OCI-LY1 (cell line): ENCODE measurements at regions not wholly inside any gene's neighbourhood (a gene's known extent, or its start where the extent isn't known, plus 50 kb on each side); places are given as distances from the start of the nearest gene placed in this dataset.

Source experiments
- CTCF ChIP-seq: fragments of 200-600 bp; sonication (generic), shearing (Covaris generic); IDR thresholded peaks from 2 replicates; pipeline ENCODE4 v1.5.1; 2017; ENCODE audit warnings: mild to moderate bottlenecking, antibody characterized with exemption, low read length, moderate library complexity, mixed read lengths
- EZH2 ChIP-seq: fragments of 200-600 bp; sonication (generic), shearing (Covaris generic); IDR thresholded peaks from 2 replicates; pipeline ENCODE4 v1.8.0; 2017; ENCODE audit warnings: borderline replicate concordance, mixed run types, mild to moderate bottlenecking, antibody characterized with exemption, low read length, moderate library complexity, mixed read lengths

DNA sequence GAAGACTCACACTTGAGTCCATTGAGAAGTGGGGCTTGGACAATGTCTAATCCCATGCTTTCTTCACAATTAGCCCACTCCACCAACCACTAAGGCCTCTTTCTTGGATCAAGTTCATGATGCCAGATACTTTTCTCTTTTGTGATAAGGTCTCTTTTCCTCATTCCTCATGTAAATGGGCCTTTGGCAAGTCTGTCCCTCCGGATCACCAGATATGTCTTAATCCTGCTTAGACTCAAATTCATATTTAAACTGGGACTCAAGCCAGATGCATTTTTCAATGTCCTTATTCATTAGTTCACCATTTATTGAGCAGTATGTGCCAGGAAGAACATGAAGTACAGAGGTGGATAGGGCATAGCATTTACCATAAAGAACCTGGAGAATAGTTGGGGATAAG, 671.1 kb downstream of the TBL1XR1 start:
- TF ChIP-seq CTCF (no peak), EZH2 (no peak)
